Aorta (tissue), 5 donors: ENCODE measurements at regions not wholly inside any gene's neighbourhood (a gene's known extent, or its start where the extent isn't known, plus 50 kb on each side); places are given as distances from the start of the nearest gene placed in this dataset.
"Not testable (repeated sequence)": the region's sequence is repeated elsewhere in the genome, so short reads cannot be mapped to it uniquely, and the experiment has no call there.

Source experiments
- ATAC-seq: fragments of 200-7000 bp; cut with Tn5 transposase; one replicate; pipeline ENCODE4 v1.9.1; 2022; ENCODE audit warnings: moderate library complexity; ENCODE audit not compliant: low FRiP score
- DNase-seq, 2 donors: peaks; one replicate each; pipeline ENCODE4 v3.0.0-alpha.2; 2020
- H3K27ac ChIP-seq, 2 donors: one replicate each; pipeline ENCODE4 v1.5.1; 2013; ENCODE audit warnings: low read length in 2 of 2, mild to moderate bottlenecking in 2 of 2, moderate library complexity in 2 of 2, control low read depth in 1 of 2, inconsistent platforms in 1 of 2, low read depth in 1 of 2
- H3K27me3 ChIP-seq, 2 donors: one replicate each; pipeline ENCODE4 v1.6.1; 2013; ENCODE audit warnings: control low read depth in 1 of 2, low read length in 1 of 2, mild to moderate bottlenecking in 1 of 2, moderate library complexity in 1 of 2; ENCODE audit not compliant: insufficient read depth in 2 of 2, control insufficient read depth in 1 of 2
- H3K36me3 ChIP-seq, 2 donors: one replicate each; pipeline ENCODE4 v1.6.1; 2013; ENCODE audit warnings: control low read depth in 1 of 2, low read length in 1 of 2, mild to moderate bottlenecking in 1 of 2; ENCODE audit not compliant: insufficient read depth in 2 of 2, control insufficient read depth in 1 of 2
- H3K4me1 ChIP-seq, 2 donors: one replicate each; pipeline ENCODE4 v1.6.1; 2013; ENCODE audit warnings: low read length in 2 of 2, control low read depth in 1 of 2, mild to moderate bottlenecking in 1 of 2, moderate library complexity in 1 of 2; ENCODE audit not compliant: insufficient read depth in 2 of 2, control insufficient read depth in 1 of 2
- H3K4me3 ChIP-seq, 2 donors: one replicate each; pipeline ENCODE4 v1.5.1; 2013; ENCODE audit warnings: low read length in 2 of 2, control low read depth in 1 of 2, mild to moderate bottlenecking in 1 of 2
- H3K9me3 ChIP-seq: one replicate; pipeline ENCODE4 v1.6.1; 2013; ENCODE audit warnings: mild to moderate bottlenecking, low read length; ENCODE audit not compliant: control insufficient read depth
- WGBS, 2 donors: extraction: QIAGEN DNeasy Blood & Tissue Kit; methylation state at CpG; one replicate each; pipeline ENCODE4 v1.1.7; 2013; 5-methylcytosine and 5-hydroxymethylcytosine counted together
- intact Hi-C, 2 donors: fragments of 100-400 bp; cut with DNase I; formaldehyde crosslinking; loops; one replicate each; pipeline versions ENCODE4 v1.14.2 to v1.15.0; 2022
- donor health status: healthy with polysubstance abuse.
- donor health status: Bipolar disorder and iron deficiency.
- donor health status: DM: no; HTN: no; CAD: no.
- donor health status: DM: no; HTN: no; CAD: no.
- donor health status: DM: yes; HTN: yes; CAD: no.

- peak overlapping the region in 1 of 2 donors; percentile 74 for H3K27ac ChIP-seq
Observed at GRCh38 chr14:50025776-50026175, 90.6 kb downstream of the VCPKMT start.

GRCh38 chr14:50026396-50026795 is 90.0 kb downstream of the VCPKMT start:
- ATAC-seq = no peak
- intact Hi-C loops = no loop called here
- WGBS, 2 donors = 93 to 97% methylated on average over 3 of the region's 3 CpGs

More at GRCh38 chr14:50025776-50026175, 90.6 kb downstream of the VCPKMT start:
- intact Hi-C loops = no loop called here
- H3K4me1 ChIP-seq = peaks cover 4 to 5% of the 10 kb centered on the region in 2 donors
- no peaks in the 10 kb centered on the region for H3K27me3 ChIP-seq
- no peak for DNase-seq
- 35 to 38% methylated on average over 2 of the region's 2 CpGs for WGBS, 2 donors
- no peak overlapping the region for H3K4me3 ChIP-seq
- no peaks in the 10 kb centered on the region for H3K36me3 ChIP-seq
- ATAC-seq = no peak
- peaks cover 3% of the 10 kb centered on the region for H3K9me3 ChIP-seq

GRCh38 chr14:50027816-50028215 is 88.6 kb downstream of the VCPKMT start:
- Histone ChIP-seq H3K4me3 (no peak overlapping the region), H3K4me1 (peaks cover 4 to 5% of the 10 kb centered on the region in 2 donors), H3K36me3 (no peaks in the 10 kb centered on the region), H3K9me3 (peaks cover 3% of the 10 kb centered on the region), H3K27me3 (no peaks in the 10 kb centered on the region), H3K27ac (no peak overlapping the region)
- intact Hi-C loops = no loop called here
- DNase-seq (no peak), ATAC-seq (no peak)
- WGBS, 2 donors = 84 to 89% methylated on average over 4 of the region's 4 CpGs

More at GRCh38 chr14:50026396-50026795, 90.0 kb downstream of the VCPKMT start:
- Histone ChIP-seq H3K9me3 (peaks cover 3% of the 10 kb centered on the region), H3K4me1 (peaks cover 4 to 5% of the 10 kb centered on the region in 2 donors), H3K27ac (no peak overlapping the region), H3K36me3 (no peaks in the 10 kb centered on the region), H3K27me3 (no peaks in the 10 kb centered on the region), H3K4me3 (no peak overlapping the region)
- DNase-seq = no peak

- Histone ChIP-seq H3K36me3 (no peaks in the 10 kb centered on the region), H3K4me3 (no peak overlapping the region), H3K27ac (no peak overlapping the region), H3K9me3 (peaks cover 3% of the 10 kb centered on the region), H3K4me1 (peaks cover 4 to 5% of the 10 kb centered on the region in 2 donors), H3K27me3 (no peaks in the 10 kb centered on the region)
- intact Hi-C loops = no loop called here
- DNase-seq = no peak
- ATAC-seq = no peak
- 82 to 83% methylated on average over 6 of the region's 6 CpGs for WGBS, 2 donors
Observed at GRCh38 chr14:50028458-50028857, 87.9 kb downstream of the VCPKMT start.

GRCh38 chr14:50030036-50030435 is 86.3 kb downstream of the VCPKMT start:
- no peak for ATAC-seq
- Histone ChIP-seq H3K4me3 (no peak overlapping the region), H3K36me3 (no peaks in the 10 kb centered on the region), H3K4me1 (peaks cover 0 to 2% of the 10 kb centered on the region in 2 donors), H3K27me3 (no peaks in the 10 kb centered on the region), H3K27ac (no peak overlapping the region), H3K9me3 (peaks cover 3% of the 10 kb centered on the region)
- no peak for DNase-seq
- intact Hi-C loops = no loop called here
- WGBS, 2 donors = 96 to 99% methylated on average over 2 of the region's 2 CpGs

- H3K9me3 ChIP-seq, H3K36me3 ChIP-seq, H3K4me3 ChIP-seq, intact Hi-C loops, H3K4me1 ChIP-seq, H3K27ac ChIP-seq, ATAC-seq, DNase-seq, H3K27me3 ChIP-seq: not testable (repeated sequence)
- 88 to 89% methylated on average over 1 of the region's 1 CpG for WGBS, 2 donors
Observed at GRCh38 chr14:50030911-50031310, 85.5 kb downstream of the VCPKMT start.

GRCh38 chr14:50031602-50032313 is 84.6 kb downstream of the VCPKMT start:
- Histone ChIP-seq H3K27ac (no peak overlapping the region), H3K4me1 (no peaks in the 10 kb centered on the region), H3K4me3 (no peak overlapping the region), H3K9me3 (no peaks in the 10 kb centered on the region), H3K36me3 (no peaks in the 10 kb centered on the region), H3K27me3 (no peaks in the 10 kb centered on the region)
- intact Hi-C loops = no loop called here
- DNase-seq (no peak), ATAC-seq (peak; percentile 68)
- 45 to 49% methylated on average over 4 of the region's 4 CpGs for WGBS, 2 donors

- H3K27ac ChIP-seq, H3K27me3 ChIP-seq, H3K9me3 ChIP-seq, intact Hi-C loops, ATAC-seq, DNase-seq, H3K36me3 ChIP-seq, H3K4me1 ChIP-seq, H3K4me3 ChIP-seq: not testable (repeated sequence)
- 91 to 94% methylated on average over 8 of the region's 8 CpGs for WGBS, 2 donors
Observed at GRCh38 chr14:50032462-50033167, 83.8 kb downstream of the VCPKMT start.

- H3K27me3 ChIP-seq = no peaks in the 10 kb centered on the region
- H3K27ac ChIP-seq = no peak overlapping the region
- intact Hi-C loops = no loop called here
- no peaks in the 10 kb centered on the region for H3K9me3 ChIP-seq
- no peaks in the 10 kb centered on the region for H3K36me3 ChIP-seq
- no peak for DNase-seq
- no peak for ATAC-seq
- H3K4me3 ChIP-seq = no peak overlapping the region
- H3K4me1 ChIP-seq = no peaks in the 10 kb centered on the region
- WGBS, 2 donors = 96 to 100% methylated on average over 1 of the region's 1 CpG
Observed at GRCh38 chr14:50035214-50035613, 81.2 kb downstream of the VCPKMT start.
